GM23248 (cell line): ENCODE measurements at regions not wholly inside any gene's neighbourhood (a gene's known extent, or its start where the extent isn't known, plus 50 kb on each side); places are given as distances from the start of the nearest gene placed in this dataset.
"Not testable (repeated sequence)": the region's sequence is repeated elsewhere in the genome, so short reads cannot be mapped to it uniquely, and the experiment has no call there.

Experiments
- DNase-seq: peaks from one replicate; pipeline ENCODE4 v3.0.0-alpha.2; 2015
- H2AFZ ChIP-seq: fragments of 200-600 bp; sonication (generic); 2 replicates; pipeline ENCODE4 v1.6.1; 2016; ENCODE audit warnings: antibody characterized with exemption
- H3F3A ChIP-seq: fragments of 200-600 bp; sonication (generic); 2 replicates; pipeline ENCODE4 v1.6.1; 2016; ENCODE audit warnings: mild to moderate bottlenecking, antibody characterized with exemption, mixed run types; ENCODE audit not compliant: insufficient read depth
- H3K27ac ChIP-seq: fragments of 200-600 bp; sonication (generic); 2 replicates; pipeline ENCODE4 v1.5.1; 2016; ENCODE audit warnings: mild to moderate bottlenecking
- H3K27me3 ChIP-seq: fragments of 200-600 bp; sonication (generic); replicated peaks from 2 replicates; pipeline ENCODE4 v1.6.1; 2016; ENCODE audit warnings: mild to moderate bottlenecking; ENCODE audit not compliant: insufficient read depth
- H3K36me3 ChIP-seq: fragments of 200-600 bp; sonication (generic); 2 replicates; pipeline ENCODE4 v1.6.1; 2016; ENCODE audit warnings: low read depth, mild to moderate bottlenecking
- H3K4me1 ChIP-seq: fragments of 200-600 bp; sonication (generic); 2 replicates; pipeline ENCODE4 v1.6.1; 2016; ENCODE audit warnings: mild to moderate bottlenecking; ENCODE audit not compliant: insufficient read depth
- H3K4me2 ChIP-seq: fragments of 200-600 bp; sonication (generic); one replicate; pipeline ENCODE4 v1.6.1; 2016; ENCODE audit warnings: mild to moderate bottlenecking; ENCODE audit not compliant: unreplicated experiment
- H3K4me3 ChIP-seq: fragments of 200-600 bp; sonication (generic); 2 replicates; pipeline ENCODE4 v1.5.1; 2016; ENCODE audit warnings: mild to moderate bottlenecking
- H3K79me2 ChIP-seq: fragments of 200-600 bp; sonication (generic); 2 replicates; pipeline ENCODE4 v1.6.1; 2016; ENCODE audit warnings: mild to moderate bottlenecking; ENCODE audit not compliant: insufficient read depth
- H3K9ac ChIP-seq: fragments of 200-600 bp; sonication (generic); 2 replicates; pipeline ENCODE4 v1.6.1; 2016; ENCODE audit warnings: mild to moderate bottlenecking
- H3K9me2 ChIP-seq: fragments of 200-600 bp; sonication (generic); 2 replicates; pipeline ENCODE4 v1.6.1; 2016; ENCODE audit warnings: mixed run types, mild to moderate bottlenecking, moderate library complexity; ENCODE audit not compliant: insufficient read depth
- H3K9me3 ChIP-seq: fragments of 200-600 bp; sonication (generic); one replicate; pipeline ENCODE4 v1.6.1; 2017; ENCODE audit warnings: low read depth
- H4K20me1 ChIP-seq: fragments of 200-600 bp; sonication (generic); 2 replicates; pipeline ENCODE4 v1.6.0; 2016; ENCODE audit not compliant: insufficient read depth
- WGBS, 2 experiments: methylation state at CpG; one replicate each; pipeline ENCODE4 v1.1.6; 2015 to 2017; ENCODE audit warnings: low lambda C conversion rate in 2 of 2, low coverage in 1 of 2; ENCODE audit errors: missing lambda C conversion rate in 2 of 2; 5-methylcytosine and 5-hydroxymethylcytosine counted together
- in situ Hi-C: fragments of 300-500 bp; cut with MboI; formaldehyde crosslinking; loops from 2 replicates; pipeline ENCODE4 v1.15.0; 2020

DNA sequence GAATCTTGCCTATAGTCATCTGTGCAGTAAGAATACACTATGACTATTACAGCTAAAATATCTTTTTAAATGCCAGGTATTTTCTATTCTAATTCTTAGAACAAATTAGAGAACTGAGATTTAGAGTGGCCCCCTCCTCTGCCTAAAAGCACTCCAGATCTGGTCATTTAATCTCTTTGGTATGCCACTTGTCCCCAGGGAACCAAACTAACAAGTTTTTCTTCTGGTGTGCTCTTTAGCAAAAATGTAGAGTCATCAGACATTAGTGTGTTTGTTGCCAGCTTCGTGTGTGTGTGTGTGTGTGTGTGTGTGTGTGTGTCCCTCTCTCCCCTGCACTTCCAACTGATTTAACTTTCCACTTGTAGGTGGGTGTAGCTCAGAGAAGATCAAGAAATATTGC is 117.8 kb downstream of the SPDYE17 start:
- 0 to 33% methylated on average over 1 of the region's 1 CpG for WGBS, 2 experiments
- not testable (repeated sequence) for H3K27ac ChIP-seq, H3K4me3 ChIP-seq

DNA sequence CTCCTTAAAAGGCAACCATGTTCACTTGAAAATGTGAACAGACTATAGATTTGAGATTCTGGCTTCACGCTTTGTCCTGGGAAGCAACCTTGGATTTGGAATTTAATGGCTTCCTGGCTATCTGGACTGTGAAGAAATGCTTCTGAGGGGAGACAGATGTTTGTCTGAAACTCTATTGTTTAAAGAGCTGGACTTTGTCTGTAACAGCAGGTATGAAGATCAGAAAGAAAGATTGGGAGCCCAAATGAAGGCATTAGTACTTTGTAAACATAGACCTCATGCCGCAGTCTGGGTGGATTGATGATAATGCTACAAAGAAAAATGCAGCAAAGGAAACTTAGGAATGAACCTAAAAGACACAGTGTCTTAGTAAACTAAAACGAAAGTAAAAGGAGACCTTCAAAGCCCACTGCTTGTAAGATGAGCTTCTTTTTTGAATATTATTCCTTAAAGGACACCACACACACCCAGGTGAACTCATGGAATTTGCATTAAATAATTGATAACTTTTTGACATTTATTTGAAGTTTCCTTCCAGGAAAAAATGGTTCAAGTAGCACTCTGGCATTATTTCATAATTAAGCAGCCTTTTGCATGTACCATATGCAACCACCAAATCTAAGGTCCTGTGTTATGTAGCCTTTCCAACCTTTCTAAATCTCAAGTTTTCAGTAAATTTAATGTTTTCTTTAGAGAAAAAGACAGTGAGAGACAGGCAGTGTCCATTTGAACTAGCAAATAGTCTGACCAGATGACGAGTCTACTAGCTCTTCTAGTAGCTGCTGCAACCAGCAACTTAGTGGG is 119.9 kb downstream of the SPDYE17 start:
- H3K9me2 ChIP-seq, H3K4me1 ChIP-seq, H3K36me3 ChIP-seq, DNase-seq, H3K27ac ChIP-seq, H3F3A ChIP-seq, in situ Hi-C loops, H3K9ac ChIP-seq, H3K79me2 ChIP-seq, H3K4me3 ChIP-seq, H3K9me3 ChIP-seq, H2AFZ ChIP-seq, H3K27me3 ChIP-seq, H4K20me1 ChIP-seq, H3K4me2 ChIP-seq: not testable (repeated sequence)
- 36 to 37% methylated on average over 4 of the region's 4 CpGs for WGBS, 2 experiments

More for the DNA sequence above, 117.8 kb downstream of the SPDYE17 start:
- H2AFZ ChIP-seq, H3K36me3 ChIP-seq, H3F3A ChIP-seq, H3K9ac ChIP-seq, H4K20me1 ChIP-seq, H3K9me3 ChIP-seq, H3K4me2 ChIP-seq, H3K79me2 ChIP-seq, H3K4me1 ChIP-seq, DNase-seq, in situ Hi-C loops, H3K9me2 ChIP-seq: not testable (repeated sequence)
- peaks cover 11% of the 10 kb centered on the region for H3K27me3 ChIP-seq

DNA sequence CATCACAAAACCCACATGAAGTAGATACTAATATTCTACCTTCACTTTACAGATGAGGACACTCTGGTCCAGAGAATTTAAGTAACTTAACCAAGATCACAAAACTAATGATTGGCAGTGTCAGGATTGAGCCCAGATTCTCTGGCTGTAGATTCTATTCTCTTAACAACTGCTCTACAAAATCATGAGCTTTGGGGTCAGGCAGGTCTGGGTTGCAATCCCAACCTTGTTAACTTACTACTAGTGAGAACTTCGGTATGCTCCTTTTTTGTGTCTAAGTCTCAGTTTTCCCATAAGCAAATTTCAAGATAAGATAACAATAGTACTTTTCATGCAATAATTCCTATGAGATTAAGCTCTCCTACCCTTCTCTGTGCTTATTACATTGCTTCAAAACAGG is 127.5 kb downstream of the SPDYE17 start:
- H3K9me3 ChIP-seq, DNase-seq, H3F3A ChIP-seq, H4K20me1 ChIP-seq, H3K9me2 ChIP-seq, H3K79me2 ChIP-seq, H3K9ac ChIP-seq, in situ Hi-C loops, H3K4me3 ChIP-seq, H2AFZ ChIP-seq, H3K4me1 ChIP-seq, H3K27me3 ChIP-seq, H3K4me2 ChIP-seq, H3K36me3 ChIP-seq, H3K27ac ChIP-seq: not testable (repeated sequence)
- WGBS, 2 experiments, result 86% methylated on average over 1 of the region's 1 CpG; no CpG with 5 or more reads in 1 of the 2 experiments

DNA sequence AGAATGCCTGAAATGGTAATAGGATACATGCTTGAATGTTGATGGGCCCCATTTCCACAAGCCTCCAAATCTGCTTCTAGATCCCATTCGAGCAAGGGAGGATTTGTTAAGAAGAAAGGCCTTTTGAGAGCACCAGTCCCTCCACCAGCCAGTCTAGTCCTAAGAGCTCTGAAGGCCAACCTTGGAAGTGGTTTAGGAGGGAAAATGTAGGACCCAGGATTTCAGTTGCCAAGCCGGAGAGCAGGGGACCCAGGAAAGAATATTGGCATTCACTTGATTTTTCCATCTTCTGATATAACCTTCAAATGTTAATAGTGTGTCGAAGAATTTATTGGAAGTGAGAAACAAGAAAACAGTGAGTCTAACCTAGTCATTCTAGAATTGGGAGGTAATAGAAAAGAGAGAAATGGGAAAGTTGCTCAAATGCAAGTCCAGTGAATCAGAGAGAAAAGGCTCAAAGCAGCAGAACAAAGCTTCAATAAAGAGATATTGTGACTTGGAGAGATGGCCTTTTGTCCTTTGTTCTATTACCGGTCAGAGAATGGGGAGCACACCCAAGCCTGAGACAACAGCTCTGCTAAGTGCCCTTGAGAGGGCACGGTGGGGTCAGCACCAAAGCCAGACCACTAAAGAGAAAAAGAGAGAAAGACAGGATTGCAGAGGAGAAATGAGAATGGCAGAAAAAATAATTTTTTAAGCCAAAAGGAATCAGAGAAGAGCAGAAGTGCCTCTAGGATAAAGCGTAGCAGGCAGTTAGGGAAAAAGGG is 130.0 kb downstream of the SPDYE17 start:
- in situ Hi-C loops, result not testable (repeated sequence)

DNA sequence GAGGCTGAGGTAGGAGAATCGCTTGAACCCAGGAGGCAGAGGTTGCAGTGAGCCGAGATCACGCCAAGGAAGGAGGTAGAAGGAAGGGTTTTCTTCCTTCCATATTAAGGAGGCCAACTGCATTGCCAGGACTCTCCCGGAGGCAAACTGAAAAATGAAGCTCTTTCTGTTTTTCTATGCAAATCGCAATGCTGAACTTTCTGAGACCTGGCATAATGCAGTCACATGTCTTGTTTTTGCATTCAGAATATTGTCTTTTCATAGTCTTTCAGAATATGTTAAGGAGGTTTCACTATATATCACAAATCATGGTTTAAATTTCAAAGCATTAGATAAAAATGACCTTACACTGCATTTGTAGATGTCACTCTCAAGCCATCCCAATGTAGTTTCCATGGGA is 133.4 kb downstream of the SPDYE17 start:
- H2AFZ ChIP-seq, H3K27me3 ChIP-seq, H3F3A ChIP-seq, H3K36me3 ChIP-seq, DNase-seq, H3K9me3 ChIP-seq, H3K4me2 ChIP-seq, H3K9me2 ChIP-seq, H3K27ac ChIP-seq, H3K79me2 ChIP-seq, in situ Hi-C loops, H3K9ac ChIP-seq, H3K4me3 ChIP-seq, H3K4me1 ChIP-seq, H4K20me1 ChIP-seq: not testable (repeated sequence)
- WGBS, 2 experiments, result 61 to 77% methylated on average over 5 of the region's 5 CpGs

More for the DNA sequence above, 130.0 kb downstream of the SPDYE17 start:
- H3K9ac ChIP-seq, H3K9me3 ChIP-seq, H3K9me2 ChIP-seq, H3K79me2 ChIP-seq, DNase-seq, H3K27me3 ChIP-seq, H3K4me1 ChIP-seq, H3K36me3 ChIP-seq, H2AFZ ChIP-seq, H3K27ac ChIP-seq, H4K20me1 ChIP-seq, H3F3A ChIP-seq, H3K4me3 ChIP-seq, H3K4me2 ChIP-seq: not testable (repeated sequence)
- WGBS, 2 experiments, result 60 to 61% methylated on average over 6 of the region's 6 CpGs

DNA sequence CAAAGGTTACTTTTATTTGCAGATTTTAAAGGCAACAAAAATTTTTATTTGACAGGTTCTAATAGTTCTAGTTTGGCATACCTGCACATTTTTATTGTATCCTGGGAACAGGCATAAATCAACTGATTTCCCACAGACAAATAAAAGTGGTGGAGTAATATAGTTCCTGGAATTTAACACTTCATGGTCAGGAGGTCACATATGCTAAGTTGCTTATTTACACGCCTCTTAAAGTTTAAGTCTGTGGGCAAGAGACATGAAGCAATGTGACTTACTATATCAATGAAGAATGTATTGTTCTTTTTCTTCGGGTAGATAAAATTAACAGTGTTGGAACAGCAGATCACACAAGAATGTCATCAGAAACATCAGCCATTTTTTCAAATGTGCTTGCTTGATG is 135.2 kb downstream of the SPDYE17 start:
- H3K4me2 ChIP-seq, H3K36me3 ChIP-seq, H3K4me1 ChIP-seq, H3K27me3 ChIP-seq, H3K4me3 ChIP-seq, H3K9me2 ChIP-seq, H2AFZ ChIP-seq, in situ Hi-C loops, H3K79me2 ChIP-seq, H3F3A ChIP-seq, H3K9ac ChIP-seq, H4K20me1 ChIP-seq, H3K27ac ChIP-seq, H3K9me3 ChIP-seq: not testable (repeated sequence)
- DNase-seq, result peak; percentile 2
- 39 to 47% methylated on average over 2 of the region's 2 CpGs for WGBS, 2 experiments

DNA sequence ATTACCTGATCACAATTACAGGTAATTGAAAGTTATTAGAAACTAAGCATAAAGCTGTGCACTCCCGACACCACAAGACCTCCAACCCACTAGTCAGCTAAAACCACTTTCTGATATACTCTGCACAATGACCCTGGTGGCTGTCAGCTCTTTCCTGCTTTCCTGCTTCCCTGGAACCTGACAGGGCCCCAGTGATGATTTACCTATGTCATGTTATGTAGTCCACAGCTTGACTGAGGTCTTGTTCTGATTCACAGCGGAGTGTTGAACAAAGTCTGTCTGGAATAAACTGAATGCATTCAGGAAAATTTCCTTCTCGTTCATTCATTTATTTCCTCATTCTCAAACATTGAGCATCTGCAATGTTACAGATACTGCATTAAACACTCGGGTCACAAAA is 136.5 kb downstream of the SPDYE17 start:
- H3K9me2 ChIP-seq, H3K4me3 ChIP-seq, H3K4me2 ChIP-seq, H3F3A ChIP-seq, H3K79me2 ChIP-seq, in situ Hi-C loops, H3K4me1 ChIP-seq, H3K36me3 ChIP-seq, DNase-seq, H3K9me3 ChIP-seq, H2AFZ ChIP-seq, H4K20me1 ChIP-seq, H3K27ac ChIP-seq, H3K9ac ChIP-seq, H3K27me3 ChIP-seq: not testable (repeated sequence)
- 27 to 28% methylated on average over 4 of the region's 4 CpGs for WGBS, 2 experiments
